HG03135 (cell line): ENCODE measurements at regions not wholly inside any gene's neighbourhood (a gene's known extent, or its start where the extent isn't known, plus 50 kb on each side); places are given as distances from the start of the nearest gene placed in this dataset.
"Not testable (repeated sequence)": the region's sequence is repeated elsewhere in the genome, so short reads cannot be mapped to it uniquely, and the experiment has no call there.

Experiments used
- ATAC-seq: cut with Tn5 transposase; IDR thresholded peaks from one replicate; pipeline ENCODE4 v1.9.1; 2021; ENCODE audit warnings: mild to moderate bottlenecking, moderate library complexity; ENCODE audit not compliant: unreplicated experiment

GRCh38 chr2:167803449-167803988, 443.9 kb downstream of the STK39 start:
- no peak for ATAC-seq

GRCh38 chr2:167794554-167795255, 452.7 kb downstream of the STK39 start:
- no peak for ATAC-seq

- ATAC-seq, result no peak
Measured at GRCh38 chr2:167793725-167794124, 453.7 kb downstream of the STK39 start.

GRCh38 chr2:167792126-167792525, 455.3 kb downstream of the STK39 start:
- ATAC-seq, result no peak

- no peak for ATAC-seq
Measured at GRCh38 chr2:167790781-167791450, 456.5 kb downstream of the STK39 start.

- no peak for ATAC-seq
Measured at GRCh38 chr2:167790189-167790588, 457.2 kb downstream of the STK39 start.

- ATAC-seq, result no peak
Measured at GRCh38 chr2:167787562-167787961, 459.8 kb downstream of the STK39 start.

- ATAC-seq, result no peak
Measured at GRCh38 chr2:167787021-167787420, 460.4 kb downstream of the STK39 start.

- no peak for ATAC-seq
Measured at GRCh38 chr2:167785606-167786216, 461.7 kb downstream of the STK39 start.

GRCh38 chr2:167784084-167784425, 463.3 kb downstream of the STK39 start:
- ATAC-seq, result no peak

GRCh38 chr2:167783261-167784083, 463.9 kb downstream of the STK39 start:
- ATAC-seq, result no peak

- ATAC-seq, result not testable (repeated sequence)
Measured at GRCh38 chr2:167781629-167782028, 465.8 kb downstream of the STK39 start.

GRCh38 chr2:167776359-167776758, 471.0 kb downstream of the STK39 start:
- no peak for ATAC-seq

- no peak for ATAC-seq
Measured at GRCh38 chr2:167771628-167772027, 475.8 kb downstream of the STK39 start.

GRCh38 chr2:167769020-167769419, 478.4 kb downstream of the STK39 start:
- ATAC-seq, result no peak

GRCh38 chr2:167767830-167768229, 479.6 kb downstream of the STK39 start:
- no peak for ATAC-seq

- ATAC-seq, result no peak
Measured at GRCh38 chr2:167764772-167765341, 482.5 kb downstream of the STK39 start.

GRCh38 chr2:167761465-167762136, 485.8 kb downstream of the STK39 start:
- ATAC-seq, result no peak

GRCh38 chr2:167759531-167759930, 487.9 kb downstream of the STK39 start:
- ATAC-seq, result no peak

- no peak for ATAC-seq
Measured at GRCh38 chr2:167758292-167758691, 489.1 kb downstream of the STK39 start.
